COR-L47 (cell line): ENCODE measurements at regions not wholly inside any gene's neighbourhood (a gene's known extent, or its start where the extent isn't known, plus 50 kb on each side); places are given as distances from the start of the nearest gene placed in this dataset.
"Not testable (repeated sequence)": the region's sequence is repeated elsewhere in the genome, so short reads cannot be mapped to it uniquely, and the experiment has no call there.

Source experiments
- DNase-seq: peaks from one replicate; lab custom pipeline; 2025; lab: John Stamatoyannopoulos, UW

- no peak for DNase-seq
These were observed 108.0 kb upstream of the CACHD1 start for GRCh38 chr1:64361974-64362373.

DNA sequence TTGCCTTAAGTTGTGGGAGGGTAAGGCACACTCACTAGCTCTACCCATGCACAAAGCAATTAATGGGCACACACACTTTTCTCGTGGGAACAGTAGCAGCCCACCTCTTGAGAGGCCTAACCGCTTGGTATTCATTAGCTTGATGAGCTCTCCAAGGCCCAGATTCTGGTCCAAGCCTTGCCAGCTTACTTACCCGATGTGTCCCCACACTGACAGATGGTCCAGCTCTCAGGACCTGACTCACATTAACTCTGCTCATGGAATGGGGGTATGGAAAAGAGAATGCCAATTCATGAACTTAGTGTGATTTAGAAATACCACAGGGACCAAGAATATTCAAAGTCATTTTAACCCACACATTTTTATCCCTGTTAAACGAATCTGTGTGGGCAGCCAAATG is 106.8 kb upstream of the CACHD1 start:
- DNase-seq, result no peak

DNA sequence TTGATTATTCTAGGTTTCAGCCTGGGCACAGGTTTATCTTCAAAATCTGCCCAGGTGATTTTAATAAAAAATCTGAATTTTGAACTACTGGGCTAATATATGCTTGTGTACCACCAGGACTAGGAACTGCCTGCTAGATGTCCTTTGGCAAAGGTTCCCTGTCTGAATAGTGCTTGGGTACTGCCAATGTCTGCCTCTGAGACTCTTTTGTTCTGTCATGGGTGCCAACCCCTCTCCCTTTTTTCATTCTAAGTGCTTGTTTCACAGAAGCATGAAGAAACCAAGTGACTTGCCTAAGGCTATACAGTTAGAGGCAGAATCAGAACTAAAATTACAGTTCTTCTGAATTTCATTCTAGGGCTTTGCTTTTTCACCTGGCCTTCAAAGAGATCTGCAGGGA is 106.3 kb upstream of the CACHD1 start:
- DNase-seq, result no peak

DNA sequence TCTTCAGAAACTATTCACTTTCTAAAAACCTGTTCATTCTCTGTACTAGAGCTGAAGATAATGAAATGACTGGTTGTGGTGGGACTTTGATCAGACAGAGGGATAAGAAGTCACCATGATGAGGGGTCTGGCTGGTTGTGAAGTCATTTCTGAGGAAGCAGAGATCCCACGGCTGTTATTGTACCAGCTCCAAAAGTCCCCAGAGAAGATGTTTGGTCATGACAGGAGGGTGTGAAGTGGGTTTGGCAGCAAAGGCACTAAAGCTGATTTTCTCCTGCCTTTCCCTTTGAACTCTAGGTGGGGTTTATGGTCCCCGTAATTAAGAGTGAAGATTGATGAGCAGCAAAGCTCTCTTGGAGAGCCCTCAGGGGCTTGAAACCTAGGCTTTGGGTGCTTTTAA is 103.1 kb upstream of the CACHD1 start:
- DNase-seq, result no peak

- no peak for DNase-seq
These were observed 101.6 kb upstream of the CACHD1 start for GRCh38 chr1:64368344-64368743.

DNA sequence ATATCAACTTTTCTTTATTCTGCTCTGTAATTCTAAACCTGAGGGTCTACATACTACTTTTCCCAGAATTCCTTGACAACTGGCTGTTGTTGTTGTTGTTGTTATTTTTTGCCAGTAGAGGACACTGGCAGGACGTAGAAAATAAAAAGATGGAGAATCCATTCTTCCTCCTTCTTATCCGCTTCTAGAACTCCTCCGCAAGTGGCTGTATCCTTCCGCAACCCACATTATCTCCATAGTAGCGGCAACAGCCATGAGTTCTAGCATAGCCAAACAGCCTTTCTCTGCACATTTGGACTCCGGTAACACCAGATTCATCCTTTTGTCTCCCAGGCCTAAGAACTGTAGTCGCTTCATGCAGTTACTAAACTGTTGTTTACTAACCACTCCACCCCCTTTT is 91.1 kb upstream of the CACHD1 start:
- no peak for DNase-seq

- DNase-seq, result no peak
These were observed 82.3 kb upstream of the CACHD1 start for GRCh38 chr1:64387389-64388285.

- no peak for DNase-seq
These were observed 81.6 kb upstream of the CACHD1 start for GRCh38 chr1:64388336-64388735.

DNA sequence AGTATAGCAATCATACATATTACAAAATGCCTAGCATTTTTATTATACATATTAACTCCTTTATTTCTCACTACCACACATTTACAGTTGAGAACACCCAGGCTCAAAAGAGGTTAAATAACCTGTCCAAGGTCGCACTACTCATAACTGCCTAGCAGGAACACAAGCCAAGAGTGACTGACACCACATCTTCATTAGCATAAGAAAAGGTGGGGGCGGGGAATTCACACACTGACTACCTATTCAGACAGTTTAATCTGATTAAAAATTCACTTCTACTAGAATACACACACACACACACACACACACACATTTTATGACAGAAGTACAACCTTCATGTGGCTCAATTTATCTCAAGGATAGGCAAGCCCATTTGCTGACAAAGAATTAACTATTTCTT is 77.8 kb upstream of the CACHD1 start:
- no peak for DNase-seq

DNA sequence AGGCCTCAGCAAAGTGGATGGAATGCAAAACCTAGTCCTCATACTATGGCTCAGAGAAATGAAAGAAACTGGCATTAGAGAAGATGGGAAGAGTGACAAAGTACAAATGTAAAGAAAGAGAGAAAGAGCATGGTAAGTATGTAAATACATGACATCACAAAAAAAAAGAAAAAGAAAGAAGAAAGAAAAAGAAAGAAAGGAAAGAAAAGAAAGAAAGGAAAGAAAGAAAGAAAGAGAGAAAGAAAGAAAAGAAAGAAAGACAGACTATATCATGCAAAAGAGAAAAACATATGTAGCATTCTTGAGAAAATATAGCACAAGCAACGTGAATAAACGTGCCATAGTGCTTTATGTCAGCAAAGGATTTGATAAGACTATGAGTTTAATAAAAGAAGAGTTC is 76.1 kb upstream of the CACHD1 start:
- no peak for DNase-seq

- no peak for DNase-seq
These were observed 73.1 kb upstream of the CACHD1 start for GRCh38 chr1:64396817-64397216.

DNA sequence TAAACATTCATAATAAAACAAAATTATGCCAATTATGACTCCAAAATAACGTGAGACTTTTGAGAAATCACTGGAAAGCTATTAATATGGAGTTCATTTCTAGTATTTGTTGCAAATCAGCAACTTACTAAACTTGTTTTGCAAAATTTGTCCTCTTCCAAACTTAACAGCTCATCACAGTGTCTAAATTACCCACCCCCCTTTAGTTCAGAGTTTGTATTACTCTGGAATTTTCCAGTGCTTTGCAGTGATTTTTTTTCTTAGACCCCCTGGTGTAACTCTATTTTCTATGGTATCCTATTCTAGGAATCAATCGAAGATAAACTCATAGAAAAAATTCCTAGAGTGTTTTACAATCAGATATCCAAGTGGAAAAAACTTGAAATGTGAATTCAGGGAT is 72.4 kb upstream of the CACHD1 start:
- DNase-seq, result no peak

GRCh38 chr1:64398936-64399335 is 71.0 kb upstream of the CACHD1 start:
- no peak for DNase-seq

DNA sequence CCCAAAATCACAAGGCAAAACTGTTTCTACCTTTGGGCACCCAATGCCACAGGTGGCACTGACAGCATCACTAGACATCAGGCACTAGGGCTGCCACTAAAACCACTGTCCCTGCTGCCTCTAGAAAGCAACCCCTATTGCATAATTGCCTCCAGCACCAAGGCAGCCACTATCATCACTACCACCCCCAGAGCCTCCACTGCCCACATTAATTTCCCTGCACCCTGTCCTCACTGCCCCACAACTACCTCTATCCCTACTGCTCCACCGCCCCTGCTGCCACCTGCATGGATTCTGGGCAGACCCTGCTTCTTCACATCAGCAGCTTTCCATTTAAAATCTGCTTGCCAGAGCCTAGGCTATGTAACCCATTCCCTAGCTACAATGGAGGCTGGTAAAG is 68.6 kb upstream of the CACHD1 start:
- DNase-seq, result no peak

GRCh38 chr1:64403331-64403730 is 66.6 kb upstream of the CACHD1 start:
- DNase-seq, result no peak

DNA sequence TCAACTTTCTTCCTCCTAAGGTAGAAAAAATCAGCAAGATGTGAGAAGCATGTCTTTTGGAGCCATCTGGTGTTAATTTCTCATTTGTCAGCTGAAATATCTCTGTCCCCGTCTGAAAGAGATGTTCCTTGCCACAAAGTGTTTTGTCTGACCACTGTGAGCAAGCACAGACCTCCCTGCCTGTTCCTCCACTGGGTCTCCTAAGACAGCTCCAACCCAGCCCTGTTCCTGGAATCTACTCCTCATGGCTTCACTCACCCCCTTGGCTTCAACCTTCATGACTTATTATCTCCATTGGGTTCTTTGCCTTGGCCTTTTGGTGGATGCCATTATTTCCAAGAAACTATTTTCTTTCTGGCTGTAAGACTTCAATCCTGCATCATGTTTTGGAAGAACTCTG is 65.7 kb upstream of the CACHD1 start:
- DNase-seq, result no peak

DNA sequence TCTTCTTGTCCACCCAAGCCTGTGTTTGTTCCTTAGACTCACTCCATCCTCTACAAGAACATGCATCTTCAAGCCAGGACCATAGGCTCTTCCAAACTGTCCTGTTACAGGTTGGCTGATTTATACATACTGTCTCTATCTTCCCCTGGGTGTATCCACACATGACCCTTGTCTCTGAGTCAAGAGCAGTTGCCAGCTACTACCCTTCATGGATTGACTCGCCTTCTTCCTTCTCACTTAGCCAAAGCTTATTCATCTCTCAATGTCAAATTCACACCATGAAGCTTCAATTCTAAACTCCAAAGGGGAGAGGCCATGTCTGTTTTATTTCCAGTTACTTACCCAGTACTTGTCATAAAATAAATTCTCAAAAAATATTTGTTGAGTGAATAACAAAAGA is 64.1 kb upstream of the CACHD1 start:
- DNase-seq, result no peak

- DNase-seq, result no peak
These were observed 59.7 kb upstream of the CACHD1 start for GRCh38 chr1:64410217-64410616.

DNA sequence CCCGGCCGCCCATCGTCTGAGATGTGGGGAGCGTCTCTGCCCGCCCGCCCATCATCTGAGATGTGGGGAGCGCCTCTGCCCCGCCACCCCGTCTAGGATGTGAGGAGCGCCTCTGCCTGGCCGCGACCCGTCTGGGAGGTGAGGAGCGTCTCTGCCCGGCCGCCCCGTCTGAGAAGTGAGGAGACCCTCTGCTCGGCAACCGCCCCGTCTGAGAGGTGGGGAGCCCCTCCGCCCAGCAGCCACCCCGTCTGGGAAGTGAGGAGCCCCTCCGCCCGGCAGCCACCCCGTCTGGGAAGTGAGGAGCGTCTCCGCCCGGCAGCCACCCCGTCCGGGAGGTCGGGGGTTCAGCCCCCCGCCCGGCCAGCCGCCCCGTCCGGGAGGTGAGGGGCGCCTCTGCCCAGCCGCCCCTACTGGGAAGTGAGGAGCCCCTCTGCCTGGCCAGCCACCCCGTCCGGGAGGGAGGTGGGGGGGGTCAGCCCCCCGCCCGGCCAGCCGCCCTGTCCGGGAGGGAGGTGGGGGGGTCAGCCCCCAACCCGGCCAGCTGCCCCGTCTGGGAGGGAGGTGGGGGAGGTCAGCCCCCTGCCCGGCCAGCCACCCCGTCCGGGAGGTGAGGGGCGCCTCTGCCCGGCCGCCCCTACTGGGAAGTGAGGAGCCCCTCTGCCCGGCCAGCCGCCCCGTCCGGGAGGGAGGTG is 54.9 kb upstream of the CACHD1 start:
- DNase-seq, result not testable (repeated sequence)

DNA sequence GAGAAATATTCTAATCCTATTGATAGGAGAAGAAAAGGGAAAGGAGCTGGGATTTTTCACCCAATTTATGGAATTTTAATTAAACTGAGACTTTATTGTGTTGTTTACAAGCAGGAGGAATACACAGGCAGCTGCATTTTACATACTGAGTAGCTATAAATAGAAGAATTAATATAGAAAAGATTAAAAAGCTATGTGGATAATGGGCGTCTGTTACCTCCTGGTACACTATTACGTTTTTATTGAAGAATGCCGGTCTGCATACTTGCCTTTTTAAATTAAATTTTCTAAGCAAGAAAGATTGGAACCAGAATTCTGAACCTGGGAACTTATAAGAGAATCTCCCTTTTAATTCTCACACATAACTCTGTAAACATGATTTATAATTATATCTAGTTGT is 52.1 kb upstream of the CACHD1 start:
- DNase-seq, result no peak
